ENCODE measurements at regions not wholly inside any gene's neighbourhood (a gene's known extent, or its start where the extent isn't known, plus 50 kb on each side); places are given as distances from the start of the nearest gene placed in this dataset.

DNA sequence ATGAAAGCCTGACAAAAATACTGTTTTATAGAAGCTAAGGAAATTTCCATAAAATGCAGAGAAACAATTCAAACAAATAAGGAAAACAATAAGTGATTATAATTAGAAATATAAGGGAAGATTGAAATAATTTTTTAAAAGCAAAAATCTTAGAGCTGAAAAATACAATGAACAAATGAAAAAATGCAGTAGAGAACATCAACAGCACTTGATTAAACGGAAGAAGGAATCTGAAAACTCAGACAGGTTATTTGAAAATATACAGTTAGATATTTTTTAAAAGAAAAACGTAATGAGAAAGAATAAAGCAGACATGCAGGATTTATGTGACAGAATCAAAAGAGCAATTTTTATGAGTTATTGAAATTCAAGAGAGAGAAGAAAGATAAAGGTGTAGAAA, 279.1 kb upstream of the MAGI2 start:
- no TSS peak for BruUV-seq (replicated peaks)
- CTCF ChIA-PET = no interaction called here

DNA sequence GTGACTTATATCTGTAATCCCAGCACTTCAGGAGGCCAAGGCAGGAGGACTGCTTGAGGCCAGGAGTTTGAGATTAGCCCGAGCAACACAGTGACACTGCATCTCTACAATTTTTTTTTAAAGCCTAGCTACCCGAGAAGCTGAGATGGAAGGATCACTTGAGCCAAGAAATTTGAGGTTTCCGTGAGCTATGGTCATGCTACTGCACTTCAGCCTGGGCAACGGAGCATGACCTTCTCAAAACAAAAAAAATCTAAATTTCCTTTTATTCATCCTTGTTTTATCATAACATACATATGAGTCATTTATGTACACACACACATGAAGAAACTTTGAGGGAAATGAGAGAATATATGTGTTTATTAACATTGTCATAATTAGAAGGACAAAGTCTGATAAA, 277.5 kb upstream of the MAGI2 start:
- H3K4me1 ChIP-seq (replicated peaks; ENCODE audit: insufficient read depth) = no peaks in the 10 kb centered on the region
- TF ChIP-seq, protein P1, sequence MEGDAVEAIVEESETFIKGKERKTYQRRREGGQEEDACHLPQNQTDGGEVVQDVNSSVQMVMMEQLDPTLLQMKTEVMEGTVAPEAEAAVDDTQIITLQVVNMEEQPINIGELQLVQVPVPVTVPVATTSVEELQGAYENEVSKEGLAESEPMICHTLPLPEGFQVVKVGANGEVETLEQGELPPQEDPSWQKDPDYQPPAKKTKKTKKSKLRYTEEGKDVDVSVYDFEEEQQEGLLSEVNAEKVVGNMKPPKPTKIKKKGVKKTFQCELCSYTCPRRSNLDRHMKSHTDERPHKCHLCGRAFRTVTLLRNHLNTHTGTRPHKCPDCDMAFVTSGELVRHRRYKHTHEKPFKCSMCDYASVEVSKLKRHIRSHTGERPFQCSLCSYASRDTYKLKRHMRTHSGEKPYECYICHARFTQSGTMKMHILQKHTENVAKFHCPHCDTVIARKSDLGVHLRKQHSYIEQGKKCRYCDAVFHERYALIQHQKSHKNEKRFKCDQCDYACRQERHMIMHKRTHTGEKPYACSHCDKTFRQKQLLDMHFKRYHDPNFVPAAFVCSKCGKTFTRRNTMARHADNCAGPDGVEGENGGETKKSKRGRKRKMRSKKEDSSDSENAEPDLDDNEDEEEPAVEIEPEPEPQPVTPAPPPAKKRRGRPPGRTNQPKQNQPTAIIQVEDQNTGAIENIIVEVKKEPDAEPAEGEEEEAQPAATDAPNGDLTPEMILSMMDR (conservative IDR thresholded peaks at IDR 0.05) = no peak
- TF ChIP-seq EZH2 (IDR thresholded peaks at IDR 0.05; ENCODE audit: low read depth) = no peak
- no peak overlapping the region for H3K4me3 ChIP-seq
- no TSS peak for BruUV-seq (replicated peaks)
- H3F3A ChIP-seq (ENCODE audit: insufficient read depth, low read depth) = no peaks in the 10 kb centered on the region
- CTCF ChIA-PET = no interaction called here
- no peak for DNase-seq
- no peak overlapping the region for H2AFZ ChIP-seq
- intact Hi-C loops (cut with micrococcal nuclease; ENCODE audit: unreplicated experiment) = no loop called here
- H3K27ac ChIP-seq = no peak overlapping the region
- H3K9me3 ChIP-seq (ENCODE audit: insufficient read depth, low read depth) = peaks cover 4% of the 10 kb centered on the region; the same call in 1 of the 2 replicates
- H4K20me1 ChIP-seq (ENCODE audit: insufficient read depth) = no peaks in the 10 kb centered on the region
- POLR2A ChIA-PET (ENCODE audit: unreplicated experiment) = no interaction called here
- no peaks in the 10 kb centered on the region for H3K27me3 ChIP-seq (ENCODE audit: insufficient read depth, low read depth)
- H3K79me2 ChIP-seq (ENCODE audit: low read depth) = no peaks in the 10 kb centered on the region
- H3K4me2 ChIP-seq = no peak overlapping the region
- no peaks in the 10 kb centered on the region for H3K9me2 ChIP-seq (ENCODE audit: insufficient read depth)
- H3K36me3 ChIP-seq (ENCODE audit: low read depth) = no peaks in the 10 kb centered on the region

More for the DNA sequence above, 279.1 kb upstream of the MAGI2 start:
- Histone ChIP-seq H3F3A (ENCODE audit: insufficient read depth, low read depth) (no peaks in the 10 kb centered on the region), H3K27me3 (ENCODE audit: insufficient read depth, low read depth) (no peaks in the 10 kb centered on the region), H3K79me2 (ENCODE audit: low read depth) (no peaks in the 10 kb centered on the region), H3K9me3 (ENCODE audit: insufficient read depth, low read depth) (peaks cover 4% of the 10 kb centered on the region; the same call in 1 of the 2 replicates), H3K9me2 (ENCODE audit: insufficient read depth) (no peaks in the 10 kb centered on the region), H2AFZ (no peak overlapping the region), H3K4me2 (no peak overlapping the region), H3K4me3 (no peak overlapping the region), H4K20me1 (ENCODE audit: insufficient read depth) (no peaks in the 10 kb centered on the region), H3K4me1 (replicated peaks; ENCODE audit: insufficient read depth) (no peaks in the 10 kb centered on the region), H3K27ac (no peak overlapping the region), H3K36me3 (ENCODE audit: low read depth) (no peaks in the 10 kb centered on the region)
- POLR2A ChIA-PET (ENCODE audit: unreplicated experiment) = no interaction called here
- intact Hi-C loops (cut with micrococcal nuclease; ENCODE audit: unreplicated experiment) = no loop called here
- DNase-seq = no peak
- TF ChIP-seq, protein P1 (conservative IDR thresholded peaks at IDR 0.05) = no peak
- no peak for TF ChIP-seq EZH2 (IDR thresholded peaks at IDR 0.05; ENCODE audit: low read depth)

GRCh38 chr7:79723833-79724618, 270.6 kb upstream of the MAGI2 start:
- CTCF ChIA-PET = no interaction called here
- BruUV-seq (replicated peaks) = no TSS peak
- TF ChIP-seq, protein P1 (conservative IDR thresholded peaks at IDR 0.05) = no peak
- no peak for TF ChIP-seq EZH2 (IDR thresholded peaks at IDR 0.05; ENCODE audit: low read depth)
- no peak overlapping the region for H3K4me2 ChIP-seq
- H3K9me3 ChIP-seq (ENCODE audit: insufficient read depth, low read depth) = no peaks in the 10 kb centered on the region
- H3K36me3 ChIP-seq (ENCODE audit: low read depth) = no peaks in the 10 kb centered on the region
- no peak for DNase-seq
- H3K9me2 ChIP-seq (ENCODE audit: insufficient read depth) = no peaks in the 10 kb centered on the region
- no peak overlapping the region for H3K27ac ChIP-seq
- intact Hi-C loops (cut with micrococcal nuclease; ENCODE audit: unreplicated experiment) = no loop called here
- H4K20me1 ChIP-seq (ENCODE audit: insufficient read depth) = no peaks in the 10 kb centered on the region
- H3K4me1 ChIP-seq (replicated peaks; ENCODE audit: insufficient read depth) = no peaks in the 10 kb centered on the region
- H3F3A ChIP-seq (ENCODE audit: insufficient read depth, low read depth) = no peaks in the 10 kb centered on the region
- H2AFZ ChIP-seq = peak overlapping the region; percentile 63; the same call in 1 of the 2 replicates
- POLR2A ChIA-PET (ENCODE audit: unreplicated experiment) = no interaction called here
- H3K4me3 ChIP-seq = no peak overlapping the region
- H3K27me3 ChIP-seq (ENCODE audit: insufficient read depth, low read depth) = no peaks in the 10 kb centered on the region
- H3K79me2 ChIP-seq (ENCODE audit: low read depth) = no peaks in the 10 kb centered on the region
